H9 (cell line): ENCODE measurements at regions not wholly inside any gene's neighbourhood (a gene's known extent, or its start where the extent isn't known, plus 50 kb on each side); places are given as distances from the start of the nearest gene placed in this dataset.

Source experiments
- DNase-seq: peaks from one replicate; pipeline ENCODE4 v3.0.0-alpha.2; 2017
- H2AFZ ChIP-seq: one replicate; pipeline ENCODE4 v1.6.1; 2013; ENCODE audit warnings: mild to moderate bottlenecking, low read length, control low read depth, moderate library complexity
- H2AK5ac ChIP-seq: 2 replicates; pipeline ENCODE4 v1.6.1; 2013; ENCODE audit warnings: low read length, control low read depth, mixed read lengths; ENCODE audit not compliant: insufficient read length
- H2BK120ac ChIP-seq: one replicate; pipeline ENCODE4 v1.6.1; 2013; ENCODE audit warnings: low read depth, mild to moderate bottlenecking, low read length, control low read depth, inconsistent platforms; ENCODE audit not compliant: poor library complexity, severe bottlenecking
- H2BK12ac ChIP-seq: 2 replicates; pipeline ENCODE4 v1.6.1; 2013; ENCODE audit warnings: low read length, control low read depth, mixed read lengths, low read depth; ENCODE audit not compliant: insufficient read length
- H2BK15ac ChIP-seq: 2 replicates; pipeline ENCODE4 v1.6.1; 2013; ENCODE audit warnings: low read depth, low read length, control low read depth
- H2BK20ac ChIP-seq: one replicate; pipeline ENCODE4 v1.6.1; 2013; ENCODE audit warnings: low read depth, mild to moderate bottlenecking, low read length, control low read depth, inconsistent platforms; ENCODE audit not compliant: poor library complexity, severe bottlenecking
- H2BK5ac ChIP-seq: 2 replicates; pipeline ENCODE4 v1.6.1; 2013; ENCODE audit warnings: low read length, control low read depth, mixed read lengths; ENCODE audit not compliant: insufficient read length
- H3K14ac ChIP-seq: 2 replicates; pipeline ENCODE4 v1.6.1; 2013; ENCODE audit warnings: low read length, control low read depth; ENCODE audit not compliant: insufficient read depth
- H3K18ac ChIP-seq: 2 replicates; pipeline ENCODE4 v1.6.1; 2013; ENCODE audit warnings: low read depth, mild to moderate bottlenecking, mixed read lengths, low read length, control low read depth; ENCODE audit not compliant: insufficient read length
- H3K23ac ChIP-seq: 2 replicates; pipeline ENCODE4 v1.6.1; 2013; ENCODE audit warnings: low read length, control low read depth, mixed read lengths, low read depth; ENCODE audit not compliant: insufficient read length
- H3K23me2 ChIP-seq: 2 replicates; pipeline ENCODE4 v1.6.1; 2013; ENCODE audit warnings: low read depth, mild to moderate bottlenecking, mixed read lengths, low read length, control low read depth; ENCODE audit not compliant: insufficient read length, poor library complexity, severe bottlenecking
- H3K27ac ChIP-seq: 2 replicates; pipeline ENCODE4 v1.5.1; 2013; ENCODE audit warnings: low read length, control low read depth, mixed read lengths, low read depth; ENCODE audit not compliant: insufficient read length
- H3K27me3 ChIP-seq: 2 replicates; pipeline ENCODE4 v1.6.1; 2013; ENCODE audit warnings: low read length, control low read depth, inconsistent platforms; ENCODE audit not compliant: insufficient read depth
- H3K4ac ChIP-seq: 2 replicates; pipeline ENCODE4 v1.6.1; 2013; ENCODE audit warnings: low read depth, mild to moderate bottlenecking, control low read depth, inconsistent platforms, low read length, moderate library complexity
- H3K4me1 ChIP-seq: 2 replicates; pipeline ENCODE4 v1.6.1; 2013; ENCODE audit warnings: low read length, control low read depth, inconsistent platforms; ENCODE audit not compliant: insufficient read depth
- H3K4me2 ChIP-seq: 2 replicates; pipeline ENCODE4 v1.6.1; 2013; ENCODE audit warnings: low read length, control low read depth, mixed read lengths; ENCODE audit not compliant: insufficient read length, insufficient read depth
- H3K56ac ChIP-seq: 2 replicates; pipeline ENCODE4 v1.6.1; 2013; ENCODE audit warnings: low read depth, mild to moderate bottlenecking, mixed read lengths, low read length, control low read depth; ENCODE audit not compliant: insufficient read length
- H3K79me1 ChIP-seq: 2 replicates; pipeline ENCODE4 v1.6.1; 2013; ENCODE audit warnings: low read depth, mild to moderate bottlenecking, moderate library complexity, low read length, control low read depth, inconsistent platforms; ENCODE audit not compliant: insufficient read depth, poor library complexity, severe bottlenecking
- H3K79me2 ChIP-seq: 2 replicates; pipeline ENCODE4 v1.6.1; 2013; ENCODE audit warnings: low read length, control low read depth, inconsistent platforms; ENCODE audit not compliant: insufficient read depth
- H3K9ac ChIP-seq: 2 replicates; pipeline ENCODE4 v1.6.1; 2013; ENCODE audit warnings: low read length, control low read depth, mixed read lengths; ENCODE audit not compliant: insufficient read length; ENCODE audit errors: extremely low read depth
- H3K9me3 ChIP-seq: one replicate; pipeline ENCODE4 v1.6.1; 2013; ENCODE audit warnings: low read depth, low read length, inconsistent platforms; ENCODE audit not compliant: control insufficient read depth
- H3T11ph ChIP-seq: one replicate; pipeline ENCODE4 v1.6.1; 2013; ENCODE audit warnings: mild to moderate bottlenecking, low read length, control low read depth, inconsistent platforms
- H4K20me1 ChIP-seq: one replicate; pipeline ENCODE4 v1.6.1; 2013; ENCODE audit not compliant: control insufficient read depth, insufficient read length, insufficient read depth
- H4K5ac ChIP-seq: 2 replicates; pipeline ENCODE4 v1.6.1; 2013; ENCODE audit warnings: low read depth, mild to moderate bottlenecking, mixed read lengths, low read length, control low read depth; ENCODE audit not compliant: insufficient read length
- H4K8ac ChIP-seq: replicated peaks from 2 replicates; pipeline ENCODE4 v1.6.1; 2013; ENCODE audit warnings: low read length, control low read depth, mixed read lengths, low read depth; ENCODE audit not compliant: insufficient read length
- H4K91ac ChIP-seq: 2 replicates; pipeline ENCODE4 v1.6.1; 2013; ENCODE audit warnings: low read depth, mild to moderate bottlenecking, moderate library complexity, mixed read lengths, low read length, control low read depth; ENCODE audit not compliant: insufficient read length
- H3K27ac Mint-ChIP-seq, 3 experiments: 2 replicates in 2 of 3; 3 replicates in 1 of 3; pipeline ENCODE4 v1.8.0; 2020 to 2021; ENCODE audit warnings: mixed read lengths in 3 of 3, mild to moderate bottlenecking in 1 of 3, moderate library complexity in 1 of 3
- H3K27me3 Mint-ChIP-seq: 2 replicates; pipeline ENCODE4 v1.8.0; 2021; ENCODE audit warnings: low read depth, mild to moderate bottlenecking, moderate library complexity, mixed read lengths
- H3K36me3 Mint-ChIP-seq, 3 experiments: 2 replicates in 2 of 3; 3 replicates in 1 of 3; pipeline ENCODE4 v1.8.0; 2020 to 2021; ENCODE audit warnings: low read depth in 3 of 3, mixed read lengths in 3 of 3; ENCODE audit not compliant: insufficient read depth in 1 of 3
- H3K4me1 Mint-ChIP-seq, 2 experiments: 2 replicates each; pipeline ENCODE4 v1.8.0; 2020; ENCODE audit warnings: mixed read lengths in 2 of 2
- H3K4me3 Mint-ChIP-seq, 2 experiments: 2 replicates in 1 of 2; 3 replicates in 1 of 2; pipeline ENCODE4 v1.8.0; 2020 to 2021; ENCODE audit warnings: mild to moderate bottlenecking in 2 of 2, mixed read lengths in 2 of 2, moderate library complexity in 1 of 2
- H3K9me3 Mint-ChIP-seq, 2 experiments: 2 replicates in 1 of 2; 3 replicates in 1 of 2; pipeline ENCODE4 v1.8.0; 2020; ENCODE audit warnings: mild to moderate bottlenecking in 2 of 2, mixed read lengths in 2 of 2, moderate library complexity in 1 of 2
- CTCF ChIP-seq: fragments of 200-600 bp; sonication (generic); conservative IDR thresholded peaks from 3 replicates; pipeline ENCODE4 v1.8.0; 2021; ENCODE audit warnings: antibody characterized with exemption, mild to moderate bottlenecking
- WGBS: extraction: QIAGEN DNeasy Blood & Tissue Kit; methylation state at CpG from one replicate; pipeline ENCODE4 v1.1.7; 2013; ENCODE audit warnings: missing lambda C conversion rate, low lambda C conversion rate, mixed read lengths; ENCODE audit not compliant: insufficient read length; ENCODE audit errors: extremely low coverage; 5-methylcytosine and 5-hydroxymethylcytosine counted together

GRCh38 chr12:65754290-65754689 is 70.0 kb upstream of the HMGA2 start:
- H3K23ac ChIP-seq = no peak overlapping the region
- Mint-ChIP-seq H3K4me1 (peaks cover 27 to 30% of the 10 kb centered on the region in 2 experiments), H3K27me3 (peaks cover 2% of the 10 kb centered on the region), H3K4me3 (no peak overlapping the region), H3K27ac (no peak overlapping the region), H3K36me3 (no peaks in the 10 kb centered on the region), H3K9me3 (no peaks in the 10 kb centered on the region)
- no peaks in the 10 kb centered on the region for H4K20me1 ChIP-seq
- TF ChIP-seq CTCF = no peak
- H2BK5ac ChIP-seq = no peak overlapping the region
- no peak overlapping the region for H3K4ac ChIP-seq
- no peak overlapping the region for H3K9ac ChIP-seq
- H3T11ph ChIP-seq = no peak overlapping the region
- no peak overlapping the region for H3K56ac ChIP-seq
- H3K18ac ChIP-seq = no peak overlapping the region
- H2BK20ac ChIP-seq = no peak overlapping the region
- no peaks in the 10 kb centered on the region for H3K79me2 ChIP-seq
- WGBS = no CpG with 5 or more reads among the region's 2 CpGs
- no peak overlapping the region for H2AFZ ChIP-seq
- DNase-seq = no peak
- no peaks in the 10 kb centered on the region for H3K23me2 ChIP-seq
- H2AK5ac ChIP-seq = no peak overlapping the region
- no peak overlapping the region for H2BK120ac ChIP-seq
- H3K4me1 ChIP-seq = peaks cover 17% of the 10 kb centered on the region
- H4K91ac ChIP-seq = no peak overlapping the region
- H3K14ac ChIP-seq = no peak overlapping the region
- no peaks in the 10 kb centered on the region for H3K79me1 ChIP-seq
- H4K5ac ChIP-seq = no peak overlapping the region
- no peak overlapping the region for H2BK12ac ChIP-seq
- no peaks in the 10 kb centered on the region for H3K9me3 ChIP-seq
- H4K8ac ChIP-seq = no peak overlapping the region
- H2BK15ac ChIP-seq = no peak overlapping the region
- no peak overlapping the region for H3K4me2 ChIP-seq
- no peaks in the 10 kb centered on the region for H3K27me3 ChIP-seq
- no peak overlapping the region for H3K27ac ChIP-seq
